ENCODE measurements at regions not wholly inside any gene's neighbourhood (a gene's known extent, or its start where the extent isn't known, plus 50 kb on each side); places are given as distances from the start of the nearest gene placed in this dataset.

GRCh38 chr1:213874789-213875188, 113.0 kb upstream of the PROX1 start:
- no peak for DNase-seq (ENCODE audit: low read depth)

GRCh38 chr1:213876531-213876930, 111.2 kb upstream of the PROX1 start:
- no peak for DNase-seq (ENCODE audit: low read depth)

- DNase-seq (ENCODE audit: low read depth) = no peak
Measured at GRCh38 chr1:213883618-213884017, 104.2 kb upstream of the PROX1 start.

- no peak for DNase-seq (ENCODE audit: low read depth)
Measured at GRCh38 chr1:213884402-213884801, 103.4 kb upstream of the PROX1 start.

GRCh38 chr1:213884942-213885341, 102.8 kb upstream of the PROX1 start:
- DNase-seq (ENCODE audit: low read depth) = no peak

GRCh38 chr1:213887842-213888241, 99.9 kb upstream of the PROX1 start:
- no peak for DNase-seq (ENCODE audit: low read depth)

- DNase-seq (ENCODE audit: low read depth) = no peak
Measured at GRCh38 chr1:213891989-213892902, 95.5 kb upstream of the PROX1 start.

- no peak for DNase-seq (ENCODE audit: low read depth)
Measured at GRCh38 chr1:213898684-213899083, 89.1 kb upstream of the PROX1 start.

GRCh38 chr1:213899413-213899812, 88.4 kb upstream of the PROX1 start:
- DNase-seq (ENCODE audit: low read depth) = no peak

- no peak for DNase-seq (ENCODE audit: low read depth)
Measured at GRCh38 chr1:213905344-213905743, 82.4 kb upstream of the PROX1 start.

- no peak for DNase-seq (ENCODE audit: low read depth)
Measured at GRCh38 chr1:213908521-213908920, 79.3 kb upstream of the PROX1 start.

- no peak for DNase-seq (ENCODE audit: low read depth)
Measured at GRCh38 chr1:213914392-213914791, 73.4 kb upstream of the PROX1 start.

GRCh38 chr1:213921311-213921710, 66.5 kb upstream of the PROX1 start:
- DNase-seq (ENCODE audit: low read depth) = no peak

- DNase-seq (ENCODE audit: low read depth) = no peak
Measured at GRCh38 chr1:213921712-213922111, 66.1 kb upstream of the PROX1 start.

- DNase-seq (ENCODE audit: low read depth) = no peak
Measured at GRCh38 chr1:213925531-213926182, 62.1 kb upstream of the PROX1 start.

GRCh38 chr1:213927846-213928245, 59.9 kb upstream of the PROX1 start:
- DNase-seq (ENCODE audit: low read depth) = no peak

- DNase-seq (ENCODE audit: low read depth) = no peak
Measured at GRCh38 chr1:213929398-213929797, 58.4 kb upstream of the PROX1 start.

GRCh38 chr1:213931836-213932235, 55.9 kb upstream of the PROX1 start:
- no peak for DNase-seq (ENCODE audit: low read depth)

GRCh38 chr1:213933336-213933735, 54.4 kb upstream of the PROX1 start:
- no peak for DNase-seq (ENCODE audit: low read depth)

- DNase-seq (ENCODE audit: low read depth) = peak; percentile 0
Measured at GRCh38 chr1:213934649-213935048, 53.1 kb upstream of the PROX1 start.

- no peak for DNase-seq (ENCODE audit: low read depth)
Measured at GRCh38 chr1:213936571-213936970, 51.2 kb upstream of the PROX1 start.

Data from EH (cell line).